ENCODE measurements at regions not wholly inside any gene's neighbourhood (a gene's known extent, or its start where the extent isn't known, plus 50 kb on each side); places are given as distances from the start of the nearest gene placed in this dataset.

DNA sequence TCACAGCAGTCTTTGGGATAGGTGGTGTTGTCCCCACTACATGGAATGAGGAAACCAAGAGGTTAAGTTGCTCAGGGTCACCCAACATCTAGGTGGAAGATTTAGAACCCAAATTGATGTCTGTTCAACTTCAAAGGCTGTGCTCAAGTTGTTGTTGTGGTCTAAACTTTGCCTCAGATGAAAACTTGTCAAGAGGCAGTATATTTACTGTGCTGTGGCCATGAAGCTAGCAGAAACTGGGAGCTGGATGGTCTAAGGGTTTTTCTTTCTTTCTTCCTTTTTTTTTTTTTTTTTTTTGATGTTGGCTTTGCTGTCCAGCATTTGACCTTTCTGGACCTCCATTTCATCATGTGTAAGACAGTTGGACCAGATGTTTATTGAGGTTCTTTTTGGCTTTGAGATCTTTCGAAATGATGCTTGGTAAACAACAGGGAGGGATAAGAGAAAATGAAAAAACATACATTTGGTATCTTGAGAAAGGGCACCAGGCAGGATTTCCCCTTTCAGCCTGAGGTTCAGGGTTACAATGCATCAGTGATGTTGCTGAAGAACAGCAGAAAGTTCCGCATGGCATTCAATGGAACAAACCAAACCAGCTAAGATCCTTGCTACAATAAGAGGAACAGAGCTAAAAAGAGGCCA, 166.2 kb upstream of the RPS6KA3 start:
- no peak for DNase-seq (ENCODE audit: low read depth)

DNA sequence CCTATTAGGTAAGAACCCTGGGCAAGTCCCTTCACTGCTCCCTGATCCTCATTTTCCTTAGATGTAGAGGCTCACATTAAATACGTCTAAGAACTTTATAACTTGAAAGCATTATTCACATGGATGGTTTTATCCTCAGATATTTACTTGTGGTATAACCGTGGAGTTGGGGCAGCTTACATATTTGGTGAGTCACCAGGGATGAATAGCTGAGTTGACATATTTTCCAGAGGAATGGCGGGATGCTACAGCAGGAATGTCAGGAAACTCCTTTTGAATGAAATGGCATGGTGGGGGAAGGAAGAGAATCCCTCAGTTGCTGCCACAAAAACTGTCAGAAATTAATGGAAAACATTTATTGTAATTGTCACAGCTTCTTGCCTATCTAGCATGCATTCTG, 165.3 kb upstream of the RPS6KA3 start:
- DNase-seq (ENCODE audit: low read depth), result no peak

DNA sequence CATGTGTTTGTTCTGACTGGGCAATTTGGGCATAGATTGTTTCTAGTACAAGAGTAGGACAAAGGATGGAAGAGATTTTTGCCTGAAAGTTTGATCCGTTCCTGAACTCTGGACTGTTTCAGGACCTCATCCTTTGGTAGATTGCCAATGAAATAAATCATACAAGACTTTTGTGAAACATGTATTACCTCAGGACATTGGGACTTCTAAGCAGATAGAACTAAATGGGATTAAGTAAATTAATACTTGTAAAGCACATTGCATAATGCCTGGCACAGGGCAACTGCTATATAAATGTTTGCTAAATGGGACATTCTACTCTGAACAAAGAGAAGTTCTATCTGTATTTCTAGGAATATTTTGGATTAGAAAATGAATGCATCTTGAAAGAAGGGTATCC, 164.8 kb upstream of the RPS6KA3 start:
- DNase-seq (ENCODE audit: low read depth), result no peak

DNA sequence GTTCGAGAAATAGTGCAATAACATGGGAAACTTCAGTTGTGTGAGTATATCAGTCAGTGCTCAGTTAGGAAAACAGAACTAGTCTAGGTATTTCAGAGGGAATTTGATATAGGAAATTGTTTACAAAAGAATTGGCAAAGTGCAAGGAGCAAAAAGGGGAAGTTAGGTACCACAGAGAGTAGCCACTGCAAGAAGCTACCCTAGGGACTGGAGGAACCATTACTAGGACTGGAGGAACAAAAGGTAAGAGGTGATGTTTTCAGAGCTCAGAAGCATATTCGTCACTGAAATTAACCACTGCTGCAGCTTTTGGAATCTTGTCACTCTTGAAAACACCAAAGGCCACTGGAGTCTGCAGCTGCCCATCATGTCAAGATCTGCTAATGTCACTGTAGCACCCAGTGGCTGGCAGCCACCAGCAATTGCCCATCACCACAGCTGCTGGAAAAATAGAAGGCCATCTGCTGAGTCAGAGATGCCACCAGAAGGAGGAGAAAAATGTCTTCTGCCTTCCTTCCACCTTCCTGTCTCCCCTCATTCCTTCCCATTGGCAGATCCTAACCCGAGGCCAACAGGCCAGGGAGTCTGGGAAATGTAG, 160.6 kb upstream of the RPS6KA3 start:
- no peak for DNase-seq (ENCODE audit: low read depth)

DNA sequence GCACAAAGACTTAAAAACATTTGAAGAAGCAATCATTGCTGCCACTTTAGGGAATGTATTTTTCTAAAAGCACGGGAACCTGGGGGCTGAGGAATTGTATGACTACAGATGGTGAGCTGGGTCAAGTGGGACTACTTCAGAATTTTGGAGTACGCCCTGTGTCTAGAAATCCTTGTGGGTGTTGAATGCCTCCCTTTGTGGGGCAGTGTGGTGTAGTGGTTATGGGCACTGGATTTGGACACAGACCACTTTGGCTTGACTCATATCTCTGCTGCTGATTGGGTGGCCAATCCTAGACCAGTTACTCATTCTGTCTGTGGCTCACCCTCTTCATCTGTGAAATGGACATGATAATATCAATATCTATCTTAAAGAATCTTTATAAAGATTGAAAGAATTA, 155.0 kb upstream of the RPS6KA3 start:
- no peak for DNase-seq (ENCODE audit: low read depth)

DNA sequence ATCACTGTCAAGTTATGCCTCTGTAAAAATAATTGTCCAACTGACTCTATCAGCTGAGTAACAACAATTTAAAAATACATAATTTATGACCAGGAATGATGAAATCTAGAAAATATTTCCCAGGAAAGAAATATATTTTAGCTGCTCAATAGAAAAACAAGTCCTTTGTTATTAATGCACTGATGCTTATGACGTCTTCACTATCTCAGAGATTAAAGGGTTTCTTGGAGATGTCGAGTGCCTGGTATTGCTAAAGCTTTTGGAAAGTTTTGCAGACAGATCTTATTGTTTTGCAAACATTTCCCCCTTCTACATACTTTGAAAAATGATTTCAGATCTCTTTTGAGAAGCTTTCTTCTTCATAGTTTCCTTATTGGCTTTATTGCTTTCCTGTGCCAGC, 154.6 kb upstream of the RPS6KA3 start:
- no peak for DNase-seq (ENCODE audit: low read depth)

DNA sequence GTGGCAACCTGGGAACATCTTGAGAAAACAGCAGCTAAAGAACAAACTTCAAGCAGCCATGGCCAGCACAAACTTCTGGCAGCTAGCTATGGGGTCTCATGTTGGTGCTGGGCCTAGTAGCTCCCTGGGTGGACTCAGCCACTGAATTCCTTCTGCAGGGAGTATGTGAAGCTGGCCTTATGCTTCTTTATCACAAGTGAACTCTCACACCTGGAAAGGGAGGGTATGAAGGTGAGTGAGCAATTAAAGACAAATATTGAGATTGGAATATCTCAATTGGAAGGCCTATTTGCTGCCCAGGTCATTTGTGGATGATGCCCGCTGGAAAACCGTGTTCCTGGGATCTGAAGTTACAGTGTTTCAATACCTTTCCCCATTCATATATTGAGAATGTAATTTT, 153.3 kb upstream of the RPS6KA3 start:
- DNase-seq (ENCODE audit: low read depth), result no peak

DNA sequence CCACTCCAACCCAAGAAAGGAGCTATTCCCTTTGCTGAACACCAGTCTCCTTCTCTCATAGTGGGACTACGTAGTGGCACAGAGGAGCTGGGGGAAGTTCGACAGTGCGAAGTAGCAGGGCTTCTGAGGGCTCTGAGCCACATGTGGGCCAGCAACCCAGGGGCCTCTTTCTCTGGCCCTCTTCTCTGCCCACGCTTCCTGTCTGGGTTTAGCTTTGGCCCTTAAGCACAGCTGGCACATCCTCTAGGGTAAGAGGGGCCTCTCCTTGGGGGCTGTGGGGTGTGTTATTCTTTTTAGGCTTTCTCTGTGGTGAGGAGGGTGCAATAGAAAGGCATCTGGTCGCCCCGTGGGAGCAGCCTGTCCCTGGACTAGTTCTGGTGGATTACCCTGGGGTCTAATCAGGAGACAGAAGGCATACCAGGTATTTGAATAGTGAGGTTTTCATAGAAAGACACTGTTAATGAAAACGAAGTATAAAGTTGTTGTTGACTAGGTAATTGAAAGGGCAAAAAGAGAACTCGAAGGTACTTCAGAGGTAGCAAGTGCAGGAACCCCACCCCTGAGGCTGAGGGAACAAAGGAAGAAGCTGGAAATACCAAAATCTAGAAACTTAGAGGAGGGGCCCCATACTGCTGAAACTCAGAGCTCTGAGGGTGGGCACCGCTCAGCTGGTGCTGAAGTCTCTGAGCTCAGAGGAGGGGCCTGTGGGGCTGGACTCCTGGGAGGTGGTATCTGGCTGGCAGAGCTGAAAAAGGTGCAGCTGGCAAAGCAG, 151.9 kb upstream of the RPS6KA3 start:
- DNase-seq (ENCODE audit: low read depth), result no peak

DNA sequence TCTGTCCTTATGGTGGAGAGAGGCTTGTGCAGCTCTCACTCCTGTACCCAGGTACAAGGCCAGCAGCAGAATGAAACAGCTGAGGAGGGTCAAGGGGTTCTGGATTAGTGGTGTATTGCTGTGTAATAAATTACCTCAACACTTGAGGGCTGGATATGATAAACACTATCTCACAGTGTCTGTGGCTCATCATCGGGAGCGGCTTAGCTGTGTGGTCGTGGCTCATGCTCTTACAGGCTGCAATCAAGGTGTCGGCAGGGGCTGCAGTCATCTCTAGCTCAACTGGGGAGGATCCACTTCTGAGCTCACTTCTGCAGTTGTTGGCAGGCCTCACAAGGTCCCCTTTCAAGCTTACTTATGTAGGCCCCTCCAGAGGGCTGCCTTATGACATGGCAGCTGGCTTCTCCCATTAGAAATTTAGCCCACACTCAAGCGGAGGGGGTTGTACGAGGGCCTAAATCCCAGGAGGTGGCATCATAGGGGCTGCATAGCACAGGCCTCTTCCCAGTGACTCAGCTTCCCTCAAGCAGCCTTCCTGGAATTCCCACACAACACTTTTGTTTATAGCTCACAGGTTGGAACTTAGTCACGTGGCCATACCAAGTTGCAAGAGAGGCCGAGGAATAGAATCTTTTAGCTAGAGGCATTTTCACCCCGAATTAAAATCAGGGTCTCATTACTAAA, 148.2 kb upstream of the RPS6KA3 start:
- DNase-seq (ENCODE audit: low read depth), result peak; percentile 27

DNA sequence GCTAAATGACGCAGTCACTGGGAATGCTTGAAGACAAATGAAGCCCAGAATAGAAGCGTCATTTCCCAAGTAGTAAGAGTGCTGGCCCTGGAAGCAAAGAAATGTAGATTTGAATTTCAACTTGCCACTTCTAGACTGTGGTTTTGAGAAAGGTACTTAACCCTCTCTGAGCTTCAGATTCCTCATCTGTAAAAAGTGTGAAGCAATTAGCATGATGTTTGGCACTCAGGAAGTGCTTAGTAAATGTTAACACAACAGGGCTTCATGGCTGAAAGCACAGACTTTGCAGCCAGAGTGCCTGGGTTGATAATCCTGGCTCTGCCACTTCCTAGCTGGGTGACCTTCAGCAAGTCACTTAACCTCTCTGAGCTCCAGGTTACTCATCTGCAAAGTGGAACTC, 147.4 kb upstream of the RPS6KA3 start:
- no peak for DNase-seq (ENCODE audit: low read depth)

DNA sequence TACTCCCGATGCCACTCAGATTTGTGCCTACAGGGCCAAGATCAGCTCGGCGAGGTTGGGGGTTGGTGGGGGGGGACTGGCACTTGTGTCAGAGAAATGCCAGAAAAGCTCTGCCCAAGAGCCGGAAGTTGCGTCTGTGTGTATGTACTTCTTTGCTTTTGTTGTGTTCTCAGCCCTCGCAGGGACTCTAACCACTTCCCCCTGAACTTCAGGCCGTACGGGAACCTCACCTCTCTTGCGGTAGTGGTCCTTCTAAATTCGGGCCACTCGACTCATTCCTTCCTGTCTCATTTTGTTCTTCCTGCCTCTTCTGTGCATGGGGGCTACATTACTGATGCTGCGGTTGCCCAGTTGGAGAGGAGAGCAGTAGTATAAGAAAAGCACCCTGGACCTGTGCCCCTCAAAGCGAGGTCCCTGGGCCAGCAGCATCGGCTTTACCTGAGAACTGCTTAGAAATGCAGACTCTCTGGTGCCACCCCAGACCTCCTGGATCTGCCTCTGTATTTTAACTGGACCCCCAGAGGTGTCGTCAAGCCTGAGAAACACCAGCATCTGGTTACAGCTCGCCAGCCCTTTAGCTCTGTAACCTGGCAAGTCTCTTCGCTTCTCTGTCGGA, 146.3 kb upstream of the RPS6KA3 start:
- no peak for DNase-seq (ENCODE audit: low read depth)

DNA sequence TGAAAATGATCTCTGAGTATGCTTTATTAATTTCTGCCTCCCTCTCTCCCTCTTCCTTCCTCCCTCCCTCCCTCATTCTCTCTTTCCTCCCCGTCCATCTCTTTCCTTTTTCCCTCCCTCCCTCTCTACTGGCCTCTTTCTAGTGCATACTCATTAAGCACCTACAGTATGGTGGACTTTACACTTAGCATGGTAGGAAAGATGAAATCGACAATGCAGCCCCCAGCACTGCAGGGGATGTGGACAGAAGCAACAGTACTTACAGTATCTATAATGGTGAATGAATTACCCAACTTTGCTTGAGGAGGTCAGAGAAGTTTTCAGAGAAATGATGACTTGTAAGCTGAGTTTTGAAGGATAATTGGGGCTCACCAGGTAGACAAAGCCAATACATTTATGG, 143.8 kb upstream of the RPS6KA3 start:
- DNase-seq (ENCODE audit: low read depth), result no peak

DNA sequence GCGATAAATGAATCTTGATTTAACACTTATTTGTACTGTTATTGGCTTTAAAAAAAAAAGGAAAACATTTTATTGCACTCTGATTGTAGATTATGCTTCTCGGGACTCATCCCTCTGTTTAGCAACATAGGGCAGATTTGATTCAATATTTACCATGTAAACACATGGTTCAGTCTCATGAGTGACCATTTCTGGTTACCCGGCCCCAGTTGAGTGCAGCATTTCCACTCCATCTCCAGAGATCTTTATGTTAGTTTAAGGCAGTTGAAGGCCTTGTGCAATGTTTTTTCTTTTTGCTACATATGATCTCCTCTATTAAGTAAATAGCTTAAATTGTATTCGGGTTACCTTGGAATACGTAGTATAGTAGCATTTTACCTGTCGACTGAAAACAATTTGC, 143.3 kb upstream of the RPS6KA3 start:
- DNase-seq (ENCODE audit: low read depth), result no peak

DNA sequence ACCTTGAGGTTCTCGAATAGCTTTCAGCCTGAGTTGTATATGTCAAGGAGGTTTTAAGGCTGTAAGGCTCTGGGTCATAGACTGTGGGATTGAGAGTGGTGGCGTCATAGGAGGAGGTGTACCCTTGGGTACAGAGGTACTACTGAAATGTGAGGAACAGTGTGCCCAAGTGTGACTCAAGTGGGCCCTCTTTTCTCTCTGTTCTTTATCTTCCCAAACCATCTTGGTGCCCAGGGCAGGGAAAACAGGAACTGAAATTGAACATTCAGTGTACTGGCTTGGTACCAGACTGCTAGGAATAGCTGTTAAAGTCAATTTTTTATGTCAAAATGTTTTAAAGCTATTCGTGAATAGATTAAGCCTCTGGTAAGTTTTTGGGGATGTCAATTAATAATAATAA, 136.2 kb upstream of the RPS6KA3 start:
- no peak for DNase-seq (ENCODE audit: low read depth)

DNA sequence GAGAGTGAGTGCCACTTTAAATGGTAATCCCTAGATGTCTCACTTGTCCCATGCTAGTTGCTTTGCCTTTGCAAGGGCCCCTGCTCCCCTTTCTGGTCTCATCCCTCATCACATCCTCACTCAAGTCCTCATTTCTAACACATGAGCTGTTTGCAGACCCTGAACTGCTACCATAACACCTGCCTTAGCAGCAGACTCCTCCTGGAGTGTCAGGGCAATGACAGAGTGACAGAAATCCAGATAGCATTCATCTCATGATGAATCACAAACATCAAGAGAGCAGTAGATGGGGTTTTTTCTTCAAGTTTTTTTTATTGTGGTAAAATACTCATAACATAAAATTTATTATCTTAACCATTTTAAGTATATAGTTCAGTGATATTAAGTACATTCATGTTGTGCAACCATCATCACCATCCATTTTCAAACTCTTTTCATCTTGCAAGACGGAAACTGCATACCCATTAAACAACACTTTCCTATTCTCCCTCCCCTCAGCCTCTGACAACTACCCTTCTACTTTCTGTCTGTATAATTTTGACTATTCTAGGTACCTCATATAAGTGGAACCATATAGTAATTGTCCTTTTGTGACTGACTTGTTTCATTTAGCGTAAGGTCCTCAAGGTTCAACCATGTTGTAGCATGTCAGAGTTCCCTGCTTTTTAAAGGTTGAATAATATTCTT, 133.2 kb upstream of the RPS6KA3 start:
- DNase-seq (ENCODE audit: low read depth), result no peak

DNA sequence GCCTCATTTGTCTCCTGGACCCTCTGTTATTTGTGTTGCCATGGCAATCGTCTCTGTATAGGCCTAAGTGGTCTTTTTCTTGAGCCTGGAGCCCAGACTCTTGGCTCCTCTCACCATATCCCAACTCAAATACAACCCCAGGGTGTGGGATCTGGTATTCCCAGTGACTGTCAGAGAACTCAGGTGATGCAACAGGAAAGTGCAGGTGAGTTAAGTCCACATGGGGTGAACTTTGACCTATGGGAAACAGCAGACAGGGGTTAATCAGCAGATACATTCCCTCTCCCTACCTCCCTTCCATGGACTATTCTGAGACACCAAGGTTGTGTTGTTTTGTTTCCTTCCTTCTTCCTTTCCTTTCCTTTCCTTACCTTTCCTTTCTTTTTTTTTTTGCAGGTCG, 130.9 kb upstream of the RPS6KA3 start:
- no peak for DNase-seq (ENCODE audit: low read depth)

DNA sequence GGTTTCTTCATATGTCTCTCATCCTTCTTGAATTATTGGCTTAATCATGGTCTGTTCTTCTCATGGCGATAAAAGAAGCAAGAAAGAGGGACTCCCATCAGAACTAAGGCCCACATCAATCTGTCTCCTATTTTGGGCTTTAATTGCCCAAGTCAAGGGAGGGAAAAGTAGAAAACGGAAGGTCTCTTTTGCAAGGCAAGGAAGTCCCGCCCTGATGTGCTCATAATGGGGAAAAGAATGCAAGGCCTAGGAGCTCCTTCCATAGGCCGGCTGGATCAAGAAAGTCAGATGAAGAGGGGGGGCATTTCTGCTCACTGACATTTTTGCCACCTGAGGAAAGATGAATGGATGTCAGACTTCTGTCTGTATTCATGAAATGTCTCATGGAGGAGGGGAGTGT, 127.7 kb upstream of the RPS6KA3 start:
- DNase-seq (ENCODE audit: low read depth), result no peak

DNA sequence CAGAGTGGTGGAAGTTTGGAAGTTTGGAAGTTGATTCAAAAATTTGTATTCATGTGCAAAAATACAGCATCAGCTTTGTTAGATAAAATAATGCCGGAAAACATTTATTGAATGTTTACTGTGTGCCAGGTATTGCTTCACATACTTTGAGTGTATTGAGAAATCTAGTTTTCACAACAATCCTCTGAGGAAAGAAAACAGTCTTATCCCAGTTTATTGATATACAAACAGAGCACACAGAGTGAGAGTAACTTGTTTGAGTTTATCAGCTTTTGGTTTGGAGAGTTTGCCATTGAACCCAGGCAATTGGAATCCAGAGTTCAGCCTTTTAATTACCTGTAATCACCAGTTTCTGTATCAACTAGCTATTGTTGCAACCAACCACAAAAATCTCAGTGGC, 127.2 kb upstream of the RPS6KA3 start:
- no peak for DNase-seq (ENCODE audit: low read depth)

DNA sequence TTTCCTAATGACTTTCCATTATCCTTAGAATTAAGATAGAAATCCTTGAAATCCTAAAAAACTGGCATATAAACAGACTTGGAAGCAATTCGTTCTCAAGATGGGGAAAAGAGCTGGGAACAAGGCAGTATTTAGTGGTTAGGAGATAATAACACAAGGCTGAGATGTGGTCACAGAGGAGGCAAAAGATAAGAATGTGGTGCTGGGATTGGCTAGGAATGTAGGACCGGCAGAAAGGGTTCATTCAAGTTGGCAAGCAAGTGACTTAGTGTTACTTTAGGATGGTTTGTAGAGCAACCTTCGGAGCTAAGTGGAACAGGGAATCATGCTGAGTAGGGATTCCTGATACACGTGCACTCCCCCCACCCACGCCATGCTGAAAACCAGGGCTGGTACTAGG, 121.9 kb upstream of the RPS6KA3 start:
- peak; percentile 24 for DNase-seq (ENCODE audit: low read depth)

DNA sequence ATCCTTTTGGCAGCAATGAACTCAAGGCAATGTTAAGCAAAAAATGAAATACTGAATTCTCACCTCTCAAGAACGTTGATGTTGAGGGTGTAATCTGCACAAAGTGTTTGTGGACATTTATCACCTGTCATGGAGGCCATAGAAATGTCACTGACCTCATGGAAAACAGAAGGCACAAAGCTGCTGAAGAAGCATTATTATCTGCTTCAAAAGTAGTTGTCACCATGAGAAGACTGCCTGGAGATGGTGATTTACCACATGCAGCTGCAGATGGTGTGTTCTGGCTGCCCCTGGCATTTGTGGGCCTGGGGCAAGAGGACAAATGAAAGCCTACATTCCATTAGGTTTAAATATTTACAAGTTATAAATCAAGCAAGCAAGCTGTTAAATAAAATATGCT, 116.8 kb upstream of the RPS6KA3 start:
- no peak for DNase-seq (ENCODE audit: low read depth)

DNA sequence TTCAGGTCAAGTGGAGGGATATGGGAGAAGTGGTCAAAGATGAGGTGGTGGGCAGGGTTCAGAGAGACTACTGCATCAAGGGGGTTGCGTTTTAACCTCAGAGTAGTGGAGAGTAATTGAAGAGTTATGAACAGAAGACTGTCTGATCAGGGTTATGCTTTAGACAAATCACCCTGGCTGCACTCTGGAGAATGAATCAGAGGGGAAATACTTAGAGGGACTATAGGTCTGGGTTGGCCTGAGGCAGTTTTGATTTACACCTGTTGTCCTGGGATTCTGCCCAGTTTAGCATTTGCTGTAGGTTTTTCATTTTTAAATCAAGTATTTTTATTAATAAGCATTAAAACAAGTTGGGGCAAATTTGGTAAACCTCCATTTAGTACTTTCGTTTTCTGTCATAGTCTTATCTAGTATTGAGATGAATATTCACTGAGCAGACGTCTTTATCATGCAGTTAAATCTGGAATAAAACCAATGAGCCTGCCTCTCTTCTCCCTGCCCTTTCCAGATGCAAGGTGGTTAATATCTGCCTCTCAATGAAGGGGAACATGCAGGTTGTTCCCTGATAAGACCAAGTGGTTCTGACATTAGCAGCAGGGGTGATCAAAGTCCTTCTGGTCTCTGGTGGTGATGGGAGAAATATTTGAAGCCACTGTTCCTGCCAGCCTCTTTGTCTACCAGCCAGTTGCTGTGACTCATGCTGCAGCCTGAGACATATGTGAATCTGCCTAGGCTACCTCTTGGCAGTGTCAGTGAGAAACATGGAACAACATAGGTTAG, 116.0 kb upstream of the RPS6KA3 start:
- DNase-seq (ENCODE audit: low read depth), result peak; percentile 21

Data from Daoy (cell line).